ENCODE measurements at regions not wholly inside any gene's neighbourhood (a gene's known extent, or its start where the extent isn't known, plus 50 kb on each side); places are given as distances from the start of the nearest gene placed in this dataset.

DNA sequence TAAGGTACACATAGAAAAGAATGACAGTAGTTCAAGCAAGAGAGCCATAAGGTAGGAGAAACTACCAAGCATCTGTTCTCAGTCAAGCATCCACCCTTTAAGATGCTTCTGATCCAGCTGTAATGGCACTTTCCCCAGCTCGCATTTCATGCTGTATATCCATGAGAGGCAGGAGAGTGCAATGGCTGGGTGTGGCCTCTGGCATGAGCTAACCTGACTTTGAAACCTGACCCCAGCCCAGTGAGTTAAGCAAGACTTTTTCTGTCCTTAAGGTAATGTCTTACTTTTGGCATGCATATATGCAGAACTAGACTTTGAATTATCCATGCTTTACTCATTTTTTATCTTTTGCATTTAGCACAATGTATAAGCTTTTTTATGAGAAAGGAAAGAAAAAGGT is 79.8 kb upstream of the CNTN5 start:
- dilution Hi-C loops (cut with MboI; ENCODE audit: extremely low pct_ligation_motif_present, low sequenced_read_pairs): no loop called here

GRCh38 chr11:98944461-98944860 is 76.3 kb upstream of the CNTN5 start:
- Histone ChIP-seq H2AFZ (ENCODE audit: control insufficient read depth, low read length) (no peak overlapping the region), H3K79me2 (ENCODE audit: control insufficient read depth, insufficient read depth, low read length) (no peaks in the 10 kb centered on the region), H3K4me3 (ENCODE audit: control insufficient read depth in 2 of 3, extremely low read depth in 1 of 3, insufficient read depth in 2 of 3, low read depth in 1 of 3, low read length in 3 of 3) (no peak overlapping the region), H3K36me3 (ENCODE audit: control insufficient read depth in 2 of 2, extremely low read depth in 1 of 2, insufficient read depth in 2 of 2, low read length in 2 of 2) (no peaks in the 10 kb centered on the region), H3K27ac (ENCODE audit: control insufficient read depth, insufficient read depth, low read length) (no peak overlapping the region), H3K9me1 (ENCODE audit: control insufficient read depth, extremely low read depth, insufficient read depth, low read length) (no peaks in the 10 kb centered on the region), H3K27me3 (ENCODE audit: control insufficient read depth, extremely low read depth, insufficient read depth, low read length) (no peaks in the 10 kb centered on the region), H4K20me1 (ENCODE audit: control insufficient read depth, extremely low read depth, insufficient read depth, low read length) (no peaks in the 10 kb centered on the region), H3K4me2 (ENCODE audit: control insufficient read depth, extremely low read depth, insufficient read depth, low read depth, low read length) (no peak overlapping the region), H3K4me1 (ENCODE audit: control insufficient read depth, extremely low read depth, insufficient read depth, low read length) (no peaks in the 10 kb centered on the region), H3K9ac (ENCODE audit: control insufficient read depth, extremely low read depth, insufficient read depth, low read length) (no peak overlapping the region), H3K9me3 (ENCODE audit: control insufficient read depth, low read depth, low read length) (no peaks in the 10 kb centered on the region)
- dilution Hi-C loops (cut with MboI; ENCODE audit: extremely low pct_ligation_motif_present, low sequenced_read_pairs): no loop called here
- DNase-seq (ENCODE audit: low read depth, low spot score) (no peak), FAIRE-seq (no peak)
- TF ChIP-seq, protein P1, sequence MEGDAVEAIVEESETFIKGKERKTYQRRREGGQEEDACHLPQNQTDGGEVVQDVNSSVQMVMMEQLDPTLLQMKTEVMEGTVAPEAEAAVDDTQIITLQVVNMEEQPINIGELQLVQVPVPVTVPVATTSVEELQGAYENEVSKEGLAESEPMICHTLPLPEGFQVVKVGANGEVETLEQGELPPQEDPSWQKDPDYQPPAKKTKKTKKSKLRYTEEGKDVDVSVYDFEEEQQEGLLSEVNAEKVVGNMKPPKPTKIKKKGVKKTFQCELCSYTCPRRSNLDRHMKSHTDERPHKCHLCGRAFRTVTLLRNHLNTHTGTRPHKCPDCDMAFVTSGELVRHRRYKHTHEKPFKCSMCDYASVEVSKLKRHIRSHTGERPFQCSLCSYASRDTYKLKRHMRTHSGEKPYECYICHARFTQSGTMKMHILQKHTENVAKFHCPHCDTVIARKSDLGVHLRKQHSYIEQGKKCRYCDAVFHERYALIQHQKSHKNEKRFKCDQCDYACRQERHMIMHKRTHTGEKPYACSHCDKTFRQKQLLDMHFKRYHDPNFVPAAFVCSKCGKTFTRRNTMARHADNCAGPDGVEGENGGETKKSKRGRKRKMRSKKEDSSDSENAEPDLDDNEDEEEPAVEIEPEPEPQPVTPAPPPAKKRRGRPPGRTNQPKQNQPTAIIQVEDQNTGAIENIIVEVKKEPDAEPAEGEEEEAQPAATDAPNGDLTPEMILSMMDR (optimal IDR thresholded peaks at IDR 0.05 in 1 of 3, IDR thresholded peaks at IDR 0.05 in 1 of 3, conservative IDR thresholded peaks at IDR 0.05 in 1 of 3; ENCODE audit: extremely low read depth in 1 of 3, insufficient read depth in 2 of 3, low read length in 3 of 3): no peak
- TF ChIP-seq EZH2 (IDR thresholded peaks at IDR 0.05; ENCODE audit: low read length): no peak

More for the DNA sequence above, 79.8 kb upstream of the CNTN5 start:
- H3K4me1 ChIP-seq (ENCODE audit: control insufficient read depth, extremely low read depth, insufficient read depth, low read length): no peaks in the 10 kb centered on the region
- H3K79me2 ChIP-seq (ENCODE audit: control insufficient read depth, insufficient read depth, low read length): no peaks in the 10 kb centered on the region
- H2AFZ ChIP-seq (ENCODE audit: control insufficient read depth, low read length): no peak overlapping the region
- H3K4me2 ChIP-seq (ENCODE audit: control insufficient read depth, extremely low read depth, insufficient read depth, low read depth, low read length): no peak overlapping the region
- H3K9me3 ChIP-seq (ENCODE audit: control insufficient read depth, low read depth, low read length): no peaks in the 10 kb centered on the region
- no peaks in the 10 kb centered on the region for H3K9me1 ChIP-seq (ENCODE audit: control insufficient read depth, extremely low read depth, insufficient read depth, low read length)
- no peak overlapping the region for H3K4me3 ChIP-seq (ENCODE audit: control insufficient read depth in 2 of 3, extremely low read depth in 1 of 3, insufficient read depth in 2 of 3, low read depth in 1 of 3, low read length in 3 of 3)
- no peak overlapping the region for H3K9ac ChIP-seq (ENCODE audit: control insufficient read depth, extremely low read depth, insufficient read depth, low read length)
- H3K27ac ChIP-seq (ENCODE audit: control insufficient read depth, insufficient read depth, low read length): no peak overlapping the region
- TF ChIP-seq EZH2 (IDR thresholded peaks at IDR 0.05; ENCODE audit: low read length): no peak
- TF ChIP-seq, protein P1 (optimal IDR thresholded peaks at IDR 0.05 in 1 of 3, IDR thresholded peaks at IDR 0.05 in 1 of 3, conservative IDR thresholded peaks at IDR 0.05 in 1 of 3; ENCODE audit: extremely low read depth in 1 of 3, insufficient read depth in 2 of 3, low read length in 3 of 3): no peak
- FAIRE-seq: no peak
- no peaks in the 10 kb centered on the region for H3K36me3 ChIP-seq (ENCODE audit: control insufficient read depth in 2 of 2, extremely low read depth in 1 of 2, insufficient read depth in 2 of 2, low read length in 2 of 2)
- no peaks in the 10 kb centered on the region for H3K27me3 ChIP-seq (ENCODE audit: control insufficient read depth, extremely low read depth, insufficient read depth, low read length)
- DNase-seq (ENCODE audit: low read depth, low spot score): no peak
- no peaks in the 10 kb centered on the region for H4K20me1 ChIP-seq (ENCODE audit: control insufficient read depth, extremely low read depth, insufficient read depth, low read length)
